Epithelial cell of esophagus (primary cell): ENCODE measurements at regions not wholly inside any gene's neighbourhood (a gene's known extent, or its start where the extent isn't known, plus 50 kb on each side); places are given as distances from the start of the nearest gene placed in this dataset.
"Not testable (repeated sequence)": the region's sequence is repeated elsewhere in the genome, so short reads cannot be mapped to it uniquely, and the experiment has no call there.

ENCODE experiments used
- DNase-seq: peaks from one replicate; pipeline ENCODE4 v3.0.0; 2010; ENCODE audit warnings: low read depth
- H3K4me3 ChIP-seq: 2 replicates; pipeline ENCODE4 v1.5.1; 2011; ENCODE audit warnings: mild to moderate bottlenecking, low read length, control low read depth
- TF ChIP-seq, protein P1 (sequence below): IDR thresholded peaks from 2 replicates; pipeline ENCODE4 v1.5.1; 2011; ENCODE audit warnings: low read depth, mild to moderate bottlenecking, low read length, control low read depth, inconsistent platforms; ENCODE audit not compliant: insufficient read depth; ENCODE audit errors: missing control alignments

DNA sequence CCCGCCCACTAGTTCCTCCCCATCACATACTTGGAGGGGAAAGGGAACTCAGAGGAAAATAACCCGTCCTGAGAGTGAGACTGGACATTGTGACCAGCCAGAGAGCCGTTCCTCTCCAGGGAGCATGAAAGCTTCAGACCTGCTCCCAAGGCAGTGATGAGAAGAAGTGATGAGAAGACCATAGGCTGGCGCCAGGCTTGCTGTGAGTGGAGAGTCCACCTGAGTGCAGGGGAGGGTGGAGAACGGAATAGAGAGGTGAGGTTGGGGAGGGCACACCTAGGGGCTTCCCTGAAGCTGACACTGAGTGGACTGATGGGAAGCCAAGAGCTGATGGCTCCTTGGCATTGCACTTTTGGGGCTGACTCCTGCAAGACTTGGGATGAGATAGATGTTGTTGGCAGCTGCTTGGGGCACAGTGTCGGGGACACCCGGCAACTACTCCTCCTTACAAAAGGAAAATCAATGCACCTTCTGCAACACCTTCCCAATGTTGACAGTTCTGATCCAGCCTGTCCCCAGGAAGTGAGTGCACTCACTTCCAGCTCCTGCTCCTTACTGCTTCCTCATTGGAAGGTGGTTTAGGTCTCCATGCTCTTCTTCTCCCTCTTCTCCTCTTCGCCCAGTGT, 79.4 kb downstream of the EMX2 start:
- DNase-seq, result no peak
- no peak overlapping the region for H3K4me3 ChIP-seq
- TF ChIP-seq, protein P1, sequence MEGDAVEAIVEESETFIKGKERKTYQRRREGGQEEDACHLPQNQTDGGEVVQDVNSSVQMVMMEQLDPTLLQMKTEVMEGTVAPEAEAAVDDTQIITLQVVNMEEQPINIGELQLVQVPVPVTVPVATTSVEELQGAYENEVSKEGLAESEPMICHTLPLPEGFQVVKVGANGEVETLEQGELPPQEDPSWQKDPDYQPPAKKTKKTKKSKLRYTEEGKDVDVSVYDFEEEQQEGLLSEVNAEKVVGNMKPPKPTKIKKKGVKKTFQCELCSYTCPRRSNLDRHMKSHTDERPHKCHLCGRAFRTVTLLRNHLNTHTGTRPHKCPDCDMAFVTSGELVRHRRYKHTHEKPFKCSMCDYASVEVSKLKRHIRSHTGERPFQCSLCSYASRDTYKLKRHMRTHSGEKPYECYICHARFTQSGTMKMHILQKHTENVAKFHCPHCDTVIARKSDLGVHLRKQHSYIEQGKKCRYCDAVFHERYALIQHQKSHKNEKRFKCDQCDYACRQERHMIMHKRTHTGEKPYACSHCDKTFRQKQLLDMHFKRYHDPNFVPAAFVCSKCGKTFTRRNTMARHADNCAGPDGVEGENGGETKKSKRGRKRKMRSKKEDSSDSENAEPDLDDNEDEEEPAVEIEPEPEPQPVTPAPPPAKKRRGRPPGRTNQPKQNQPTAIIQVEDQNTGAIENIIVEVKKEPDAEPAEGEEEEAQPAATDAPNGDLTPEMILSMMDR, result no peak

DNA sequence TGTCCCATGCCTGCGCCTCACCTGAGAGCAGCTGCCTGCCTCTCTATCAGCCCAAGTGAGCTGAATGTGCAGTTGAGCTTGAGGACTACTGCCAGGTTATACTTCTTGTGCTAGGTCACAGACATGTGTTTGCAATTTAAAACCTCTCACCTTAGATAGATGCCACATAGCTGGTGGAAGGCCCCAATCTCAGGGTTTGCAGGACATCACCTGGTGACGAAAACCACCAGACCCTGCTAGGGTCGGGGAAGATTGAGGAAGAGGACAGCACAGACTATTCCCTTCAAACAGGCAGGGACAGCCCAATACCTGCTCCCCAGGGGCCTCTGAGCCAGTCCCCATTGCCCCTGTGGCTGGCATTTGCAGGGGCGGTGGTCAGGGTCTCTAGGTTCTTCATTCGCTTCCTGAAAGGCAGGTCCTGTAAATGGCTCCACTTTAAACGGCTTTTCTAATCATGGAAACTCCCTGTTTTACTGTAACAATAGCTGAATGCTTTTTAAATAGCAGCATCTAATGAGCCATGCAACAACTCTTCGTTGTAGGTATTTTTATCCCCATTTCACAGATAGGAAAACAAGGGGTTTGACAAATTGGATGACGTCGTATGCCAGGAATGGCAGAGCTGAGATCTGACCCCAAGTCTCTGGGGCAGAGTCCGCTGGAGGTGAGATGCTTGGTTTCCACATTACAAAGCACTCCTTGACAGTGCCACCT, 80.1 kb downstream of the EMX2 start:
- H3K4me3 ChIP-seq, result no peak overlapping the region
- TF ChIP-seq, protein P1, result no peak
- DNase-seq, result no peak

DNA sequence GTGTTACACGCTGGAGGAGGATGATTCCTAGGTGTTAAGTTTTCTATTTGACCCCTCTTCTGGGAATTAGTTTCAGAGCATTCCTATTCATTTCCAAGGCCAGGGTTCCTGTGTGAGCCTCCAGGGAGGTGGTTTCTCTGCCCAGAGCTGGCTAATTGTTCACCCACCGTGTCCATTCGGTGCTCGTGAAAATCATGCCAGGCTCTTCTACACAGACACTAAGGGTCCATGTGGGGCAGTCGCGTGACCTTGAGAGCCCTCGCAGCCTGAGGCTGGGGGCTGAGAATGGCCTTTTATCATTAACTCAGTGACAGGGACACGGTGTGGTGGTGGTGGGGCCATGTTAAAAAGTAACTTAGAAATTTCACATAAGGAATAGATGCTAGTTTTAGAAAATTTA, 83.7 kb downstream of the EMX2 start:
- TF ChIP-seq, protein P1, result no peak
- DNase-seq, result no peak
- H3K4me3 ChIP-seq, result no peak overlapping the region

DNA sequence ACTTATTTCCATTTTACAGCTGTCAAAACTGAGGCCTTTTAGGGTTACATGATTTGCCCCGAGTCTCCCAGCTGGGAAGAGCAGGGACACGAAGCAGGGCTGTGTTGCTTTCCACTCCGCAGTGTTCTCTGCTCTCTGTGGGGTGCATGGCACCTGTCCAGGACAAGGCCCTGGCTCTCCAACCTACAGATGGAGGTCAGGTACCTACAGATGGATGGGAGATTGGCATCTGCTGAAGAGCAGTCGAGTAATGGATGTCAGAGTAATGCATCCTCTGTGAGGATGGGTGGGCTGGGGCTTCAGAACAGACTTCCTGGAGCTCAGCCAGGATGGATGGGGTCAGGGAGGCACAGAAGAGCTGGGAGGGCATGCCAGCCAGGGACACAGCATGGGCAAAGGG, 85.0 kb downstream of the EMX2 start:
- TF ChIP-seq, protein P1, result no peak
- no peak for DNase-seq

DNA sequence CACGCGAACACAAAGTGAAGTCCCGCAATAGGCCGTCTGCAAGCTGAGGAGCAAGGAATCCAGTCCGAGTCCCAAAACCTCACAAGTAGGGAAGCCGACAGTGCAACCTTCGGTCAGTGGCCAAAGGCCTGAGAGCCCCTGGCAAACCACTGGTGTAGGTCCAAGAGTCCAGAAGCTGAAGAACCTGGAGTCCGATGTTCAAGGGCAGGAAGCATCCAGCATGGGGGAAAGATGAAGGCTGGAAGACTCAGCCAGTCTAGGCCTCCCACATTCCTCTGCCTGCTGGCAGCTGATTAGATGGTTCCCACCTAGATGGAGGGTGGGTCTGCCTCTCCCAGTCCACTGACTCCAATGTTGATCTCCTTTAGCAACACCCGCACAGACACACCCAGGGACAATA, 87.2 kb downstream of the EMX2 start:
- not testable (repeated sequence) for H3K4me3 ChIP-seq, DNase-seq

More for the DNA sequence above, 85.0 kb downstream of the EMX2 start:
- no peak overlapping the region for H3K4me3 ChIP-seq

DNA sequence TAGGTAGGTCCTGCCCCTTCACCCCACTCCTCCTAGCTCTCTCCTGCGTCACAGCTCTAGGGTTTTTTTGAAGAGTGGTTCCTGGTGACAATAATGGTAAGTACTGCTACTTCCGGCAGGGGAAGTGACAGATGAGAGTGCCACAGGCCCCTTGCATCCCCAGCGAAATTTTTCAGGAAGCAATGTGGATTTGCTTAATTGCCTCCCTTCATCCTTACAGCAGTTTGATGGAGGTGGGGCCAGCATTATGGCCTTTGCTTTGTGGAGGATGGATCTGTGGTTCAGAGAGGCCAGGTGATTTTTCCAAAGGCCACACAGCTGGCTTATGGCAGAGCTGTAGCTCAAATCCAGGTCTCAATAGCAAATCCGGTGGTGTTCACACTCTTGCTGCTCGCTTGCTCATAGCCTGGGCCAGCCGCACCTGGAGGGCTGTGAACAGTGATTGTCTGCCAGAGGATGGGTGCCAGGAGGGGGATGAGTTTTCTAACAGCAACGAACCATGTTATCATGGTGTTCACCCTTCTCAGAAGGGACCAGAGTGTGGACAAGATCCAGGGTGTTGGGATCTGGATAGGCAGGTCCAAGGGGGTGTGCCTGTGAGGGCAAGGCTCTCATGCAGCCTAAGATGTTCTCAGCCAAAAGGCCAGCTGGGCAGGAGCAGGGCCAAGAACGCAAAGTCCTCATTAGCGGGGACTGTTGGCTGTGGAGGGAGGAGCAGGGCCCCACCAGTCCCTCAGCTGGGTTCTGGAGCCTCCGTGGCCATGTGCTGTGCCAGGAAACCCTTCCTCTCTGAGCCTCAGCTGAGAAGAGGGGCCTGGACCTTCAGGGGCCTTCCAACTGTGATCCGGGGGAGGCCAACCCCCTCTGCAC, 89.0 kb downstream of the EMX2 start:
- TF ChIP-seq, protein P1, result no peak
- no peak overlapping the region for H3K4me3 ChIP-seq
- DNase-seq, result no peak

DNA sequence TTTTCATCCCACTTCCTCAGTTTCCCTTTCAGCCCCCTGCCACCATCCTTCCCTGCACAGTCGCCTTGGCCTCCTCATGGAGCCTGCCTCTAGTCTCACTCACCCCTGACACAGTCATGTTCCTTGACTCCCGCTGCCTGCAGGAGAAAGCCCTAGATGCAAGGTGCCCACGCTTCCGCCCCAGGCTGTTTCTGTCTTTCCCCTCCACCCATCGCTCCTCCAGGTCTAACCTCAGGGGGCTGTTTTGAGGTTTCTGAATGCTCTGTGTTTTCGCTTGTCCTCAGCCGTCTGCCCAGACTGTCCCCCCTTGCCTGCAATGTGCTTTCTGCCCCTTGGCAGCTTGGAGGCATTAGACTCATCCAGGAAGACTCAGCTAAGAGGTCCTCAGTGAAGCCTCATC, 89.9 kb downstream of the EMX2 start:
- TF ChIP-seq, protein P1, result no peak
- H3K4me3 ChIP-seq, result no peak overlapping the region
- no peak for DNase-seq
